ENCODE measurements at regions not wholly inside any gene's neighbourhood (a gene's known extent, or its start where the extent isn't known, plus 50 kb on each side); places are given as distances from the start of the nearest gene placed in this dataset.

- no peak for TF ChIP-seq POLR2A (IDR thresholded peaks at IDR 0.05; ENCODE audit: low read length)
- no peak for TF ChIP-seq GATA1 (IDR thresholded peaks at IDR 0.05; ENCODE audit: low read depth, low read length)
These were observed 78.5 kb upstream of the ZNF717 start for GRCh38 chr3:75863878-75864277.

All from erythroblast (primary cell).